ENCODE measurements at regions not wholly inside any gene's neighbourhood (a gene's known extent, or its start where the extent isn't known, plus 50 kb on each side); places are given as distances from the start of the nearest gene placed in this dataset.

GRCh38 chr10:130859427-130859826 lies 452.1 kb downstream of the TCERG1L start:
- DNase-seq: no peak

- DNase-seq: no peak
Observed at GRCh38 chr10:130862122-130862521, 449.4 kb downstream of the TCERG1L start.

- no peak for DNase-seq
Observed at GRCh38 chr10:130862626-130863025, 448.9 kb downstream of the TCERG1L start.

- no peak for DNase-seq
Observed at GRCh38 chr10:130863044-130863443, 448.5 kb downstream of the TCERG1L start.

GRCh38 chr10:130864961-130865818 lies 446.3 kb downstream of the TCERG1L start:
- DNase-seq: no peak

GRCh38 chr10:130866857-130867256 lies 444.7 kb downstream of the TCERG1L start:
- DNase-seq: no peak

GRCh38 chr10:130867446-130868194 lies 443.9 kb downstream of the TCERG1L start:
- DNase-seq: no peak

GRCh38 chr10:130869179-130869841 lies 442.2 kb downstream of the TCERG1L start:
- DNase-seq: no peak

- DNase-seq: no peak
Observed at GRCh38 chr10:130871406-130871805, 440.1 kb downstream of the TCERG1L start.

- no peak for DNase-seq
Observed at GRCh38 chr10:130873636-130874035, 437.9 kb downstream of the TCERG1L start.

- no peak for DNase-seq
Observed at GRCh38 chr10:130875116-130875515, 436.4 kb downstream of the TCERG1L start.

- no peak for DNase-seq
Observed at GRCh38 chr10:130875897-130876472, 435.5 kb downstream of the TCERG1L start.

GRCh38 chr10:130877126-130877525 lies 434.4 kb downstream of the TCERG1L start:
- no peak for DNase-seq

GRCh38 chr10:130878131-130878530 lies 433.4 kb downstream of the TCERG1L start:
- no peak for DNase-seq

GRCh38 chr10:130882906-130883305 lies 428.6 kb downstream of the TCERG1L start:
- no peak for DNase-seq

GRCh38 chr10:130884456-130884855 lies 427.1 kb downstream of the TCERG1L start:
- DNase-seq: no peak

GRCh38 chr10:130885021-130885655 lies 426.4 kb downstream of the TCERG1L start:
- DNase-seq: no peak

GRCh38 chr10:130887170-130887569 lies 424.4 kb downstream of the TCERG1L start:
- DNase-seq: no peak

- DNase-seq: no peak
Observed at GRCh38 chr10:130888493-130888892, 423.0 kb downstream of the TCERG1L start.

- DNase-seq: no peak
Observed at GRCh38 chr10:130889240-130889639, 422.3 kb downstream of the TCERG1L start.

- no peak for DNase-seq
Observed at GRCh38 chr10:130889780-130890179, 421.7 kb downstream of the TCERG1L start.

- DNase-seq: no peak
Observed at GRCh38 chr10:130891066-130891465, 420.5 kb downstream of the TCERG1L start.

GRCh38 chr10:130894471-130894870 lies 417.1 kb downstream of the TCERG1L start:
- DNase-seq: no peak
